Heart left ventricle (tissue), 13 donors: ENCODE measurements at regions not wholly inside any gene's neighbourhood (a gene's known extent, or its start where the extent isn't known, plus 50 kb on each side); places are given as distances from the start of the nearest gene placed in this dataset.

ENCODE experiments used
- POLR2A ChIP-seq, 2 donors: fragments of 450-650 bp; IDR thresholded peaks; one replicate each; pipeline ENCODE4 v1.6.1; 2017; ENCODE audit warnings: antibody characterized with exemption in 2 of 2, mild to moderate bottlenecking in 2 of 2, moderate library complexity in 2 of 2
- TF ChIP-seq, protein P1 (sequence below), 12 donors: fragments of 200-600 bp; sonication (generic) in 4 of 12; IDR thresholded peaks; one replicate each; pipeline versions ENCODE4 v1.5.0 to v1.8.0; 2018 to 2022; ENCODE audit warnings: antibody characterized with exemption in 12 of 12, mild to moderate bottlenecking in 5 of 12
- donor health status: ischemic (EF 13 %, LVEDD 7.1; RV severe dilation, severe dysfunction).
- donor health status: DM: no; HTN: yes; CAD: no.
- donor health status: DM: no; HTN: no; CAD: no.
- donor health status: ischemic (EF 25% LVEDD 6.9; RV normal size, moderate dysfunction).
- donor health status: ischemic (EF 25% LVEDD 5.7; RV mildly dilated, moderate dysfunction).
- donor health status: ischemic (EF 35%, LVEDD 5.7; RV mildly dilated, moderate dysfunction).
- donor health status: nonischemic (EF 11% LVEDD 7.7; RV severe dilation, severe dysfunction).
- donor health status: DM: yes; HTN: yes; CAD: no.
- donor health status: PGD.
- donor health status: ischemic (EF 29% LVEDD 5.4; RV normal size, mild dysfunction).
- donor health status: nonischemic (EF 23%, LVEDD 6.1; RV moderate dilation, normal function).

DNA sequence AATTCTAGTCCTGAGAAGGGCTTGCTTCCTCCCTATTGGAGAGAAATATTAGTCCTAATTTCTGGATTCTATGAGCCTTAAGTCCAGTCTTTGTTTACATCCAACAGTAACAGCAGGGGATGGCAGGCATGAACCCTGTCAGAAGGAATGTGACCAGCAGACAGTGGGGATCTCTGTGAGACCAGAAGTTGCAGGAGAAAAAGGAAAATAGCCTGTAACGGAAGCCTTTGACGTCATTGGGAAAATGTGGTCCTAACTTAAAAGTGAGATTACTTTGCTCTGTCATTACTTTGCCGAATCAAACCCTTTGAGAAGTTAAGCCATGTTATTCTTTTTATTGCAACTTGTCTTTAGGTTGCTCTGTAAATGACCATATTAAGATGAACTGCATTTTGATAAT is 218.2 kb upstream of the PRICKLE1 start:
- TF ChIP-seq, protein P1, sequence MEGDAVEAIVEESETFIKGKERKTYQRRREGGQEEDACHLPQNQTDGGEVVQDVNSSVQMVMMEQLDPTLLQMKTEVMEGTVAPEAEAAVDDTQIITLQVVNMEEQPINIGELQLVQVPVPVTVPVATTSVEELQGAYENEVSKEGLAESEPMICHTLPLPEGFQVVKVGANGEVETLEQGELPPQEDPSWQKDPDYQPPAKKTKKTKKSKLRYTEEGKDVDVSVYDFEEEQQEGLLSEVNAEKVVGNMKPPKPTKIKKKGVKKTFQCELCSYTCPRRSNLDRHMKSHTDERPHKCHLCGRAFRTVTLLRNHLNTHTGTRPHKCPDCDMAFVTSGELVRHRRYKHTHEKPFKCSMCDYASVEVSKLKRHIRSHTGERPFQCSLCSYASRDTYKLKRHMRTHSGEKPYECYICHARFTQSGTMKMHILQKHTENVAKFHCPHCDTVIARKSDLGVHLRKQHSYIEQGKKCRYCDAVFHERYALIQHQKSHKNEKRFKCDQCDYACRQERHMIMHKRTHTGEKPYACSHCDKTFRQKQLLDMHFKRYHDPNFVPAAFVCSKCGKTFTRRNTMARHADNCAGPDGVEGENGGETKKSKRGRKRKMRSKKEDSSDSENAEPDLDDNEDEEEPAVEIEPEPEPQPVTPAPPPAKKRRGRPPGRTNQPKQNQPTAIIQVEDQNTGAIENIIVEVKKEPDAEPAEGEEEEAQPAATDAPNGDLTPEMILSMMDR (IDR thresholded peaks at IDR 0.05), result no peak
- TF ChIP-seq POLR2A (IDR thresholded peaks at IDR 0.05), result no peak
